ENCODE measurements at regions not wholly inside any gene's neighbourhood (a gene's known extent, or its start where the extent isn't known, plus 50 kb on each side); places are given as distances from the start of the nearest gene placed in this dataset.

- H3K9me3 ChIP-seq (ENCODE audit: low read depth, low read length, poor library complexity, severe bottlenecking): no peaks in the 10 kb centered on the region
- TF ChIP-seq CTCF (conservative IDR thresholded peaks at IDR 0.05; ENCODE audit: low read depth, low read length) (no peak), EZH2 (IDR thresholded peaks at IDR 0.05; ENCODE audit: borderline replicate concordance, low read depth, low read length, poor library complexity, severe bottlenecking) (no peak)
- BruUV-seq (replicated peaks): no TSS peak
- no peak overlapping the region for H3K4me3 ChIP-seq (ENCODE audit: low read depth, low read length, poor library complexity, severe bottlenecking)
- no peak overlapping the region for H3K27ac ChIP-seq (ENCODE audit: low read depth, low read length, poor library complexity, severe bottlenecking)
- CTCF ChIA-PET: no interaction called here
- POLR2A ChIA-PET (ENCODE audit: low non-redundant PET): no interaction called here
- peaks cover 29% of the 10 kb centered on the region for H3K27me3 ChIP-seq (replicated peaks; ENCODE audit: insufficient read depth, low read depth, low read length, poor library complexity)
- no peak for DNase-seq (ENCODE audit: low spot score)
- intact Hi-C loops (cut with micrococcal nuclease; ENCODE audit: unreplicated experiment): no loop called here
- no peaks in the 10 kb centered on the region for H3K36me3 ChIP-seq (ENCODE audit: insufficient read depth, low read length, poor library complexity, severe bottlenecking)
- H3K4me1 ChIP-seq (ENCODE audit: insufficient read depth, low read length, poor library complexity, severe bottlenecking): no peaks in the 10 kb centered on the region
Measured at GRCh38 chr12:3925621-3926020, 52.4 kb upstream of the PARP11 start.

- no peaks in the 10 kb centered on the region for H3K9me3 ChIP-seq (ENCODE audit: low read depth, low read length, poor library complexity, severe bottlenecking)
Measured at GRCh38 chr12:3924761-3925160, 51.6 kb upstream of the PARP11 start.

GRCh38 chr12:3923021-3923420 lies 49.8 kb upstream of the PARP11 start:
- Histone ChIP-seq H3K4me3 (ENCODE audit: low read depth, low read length, poor library complexity, severe bottlenecking) (no peak overlapping the region), H3K4me1 (ENCODE audit: insufficient read depth, low read length, poor library complexity, severe bottlenecking) (no peaks in the 10 kb centered on the region), H3K27me3 (replicated peaks; ENCODE audit: insufficient read depth, low read depth, low read length, poor library complexity) (peaks cover 23% of the 10 kb centered on the region), H3K9me3 (ENCODE audit: low read depth, low read length, poor library complexity, severe bottlenecking) (no peaks in the 10 kb centered on the region), H3K27ac (ENCODE audit: low read depth, low read length, poor library complexity, severe bottlenecking) (no peak overlapping the region), H3K36me3 (ENCODE audit: insufficient read depth, low read length, poor library complexity, severe bottlenecking) (no peaks in the 10 kb centered on the region)
- no TSS peak for BruUV-seq (replicated peaks)
- DNase-seq (ENCODE audit: low spot score): no peak
- ChIA-PET CTCF (no interaction called here), POLR2A (ENCODE audit: low non-redundant PET) (no interaction called here)
- TF ChIP-seq EZH2 (IDR thresholded peaks at IDR 0.05; ENCODE audit: borderline replicate concordance, low read depth, low read length, poor library complexity, severe bottlenecking): no peak
- no peak for TF ChIP-seq CTCF (conservative IDR thresholded peaks at IDR 0.05; ENCODE audit: low read depth, low read length)
- intact Hi-C loops (cut with micrococcal nuclease; ENCODE audit: unreplicated experiment): no loop called here

More at GRCh38 chr12:3924761-3925160, 51.6 kb upstream of the PARP11 start:
- TF ChIP-seq CTCF (conservative IDR thresholded peaks at IDR 0.05; ENCODE audit: low read depth, low read length): no peak
- H3K4me3 ChIP-seq (ENCODE audit: low read depth, low read length, poor library complexity, severe bottlenecking): no peak overlapping the region
- intact Hi-C loops (cut with micrococcal nuclease; ENCODE audit: unreplicated experiment): no loop called here
- ChIA-PET CTCF (no interaction called here), POLR2A (ENCODE audit: low non-redundant PET) (no interaction called here)
- H3K36me3 ChIP-seq (ENCODE audit: insufficient read depth, low read length, poor library complexity, severe bottlenecking): no peaks in the 10 kb centered on the region
- no peaks in the 10 kb centered on the region for H3K4me1 ChIP-seq (ENCODE audit: insufficient read depth, low read length, poor library complexity, severe bottlenecking)
- H3K27ac ChIP-seq (ENCODE audit: low read depth, low read length, poor library complexity, severe bottlenecking): no peak overlapping the region
- H3K27me3 ChIP-seq (replicated peaks; ENCODE audit: insufficient read depth, low read depth, low read length, poor library complexity): peaks cover 29% of the 10 kb centered on the region
- BruUV-seq (replicated peaks): no TSS peak
- no peak for DNase-seq (ENCODE audit: low spot score)

All from A673 (cell line).